ENCODE measurements at regions not wholly inside any gene's neighbourhood (a gene's known extent, or its start where the extent isn't known, plus 50 kb on each side); places are given as distances from the start of the nearest gene placed in this dataset.

DNA sequence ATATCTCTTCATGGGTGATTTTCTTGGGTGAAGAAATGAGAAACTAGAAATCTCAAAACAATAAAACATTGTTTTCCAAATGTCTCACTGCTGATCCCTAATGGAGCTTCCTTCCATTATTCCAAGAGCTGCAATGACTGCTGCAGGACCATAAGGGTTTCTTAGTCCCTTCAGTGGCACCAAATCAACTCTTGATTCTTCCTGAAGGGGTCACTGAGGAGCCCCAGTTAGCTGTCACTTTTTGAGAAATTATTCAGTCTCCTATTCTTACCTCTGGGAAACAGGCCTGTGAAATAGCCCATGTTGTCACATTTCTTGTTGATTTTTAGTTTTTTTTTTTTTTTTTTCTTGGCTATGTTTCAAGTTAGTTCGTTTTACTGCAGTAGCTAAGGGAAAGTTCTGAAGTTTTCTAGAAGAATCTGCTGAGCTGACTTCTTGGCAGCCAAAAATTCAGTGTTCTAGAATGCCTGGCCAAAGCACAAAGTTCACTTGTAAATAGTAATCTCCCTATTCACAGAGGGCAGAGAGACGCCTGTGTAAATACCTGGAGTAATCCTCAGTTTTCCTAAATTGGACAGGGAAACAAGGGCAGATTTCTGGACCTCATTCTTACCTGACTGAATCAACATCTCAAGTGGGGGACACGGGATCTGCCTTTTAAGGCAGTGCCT, 480.0 kb downstream of the RIT2 start:
- no peak overlapping the region for H3K4me3 Mint-ChIP-seq
- peaks cover 0 to 22% (median 7%) of the 10 kb centered on the region in 9 donors for H3K9me3 Mint-ChIP-seq
- H3K27me3 Mint-ChIP-seq: no peaks in the 10 kb centered on the region
- no peaks in the 10 kb centered on the region for H3K36me3 Mint-ChIP-seq
- no peaks in the 10 kb centered on the region for H3K4me1 Mint-ChIP-seq
- no peak for ATAC-seq
- H3K27ac Mint-ChIP-seq: no peak overlapping the region
- no peak for DNase-seq
- POLR2A ChIA-PET: no interaction called here

DNA sequence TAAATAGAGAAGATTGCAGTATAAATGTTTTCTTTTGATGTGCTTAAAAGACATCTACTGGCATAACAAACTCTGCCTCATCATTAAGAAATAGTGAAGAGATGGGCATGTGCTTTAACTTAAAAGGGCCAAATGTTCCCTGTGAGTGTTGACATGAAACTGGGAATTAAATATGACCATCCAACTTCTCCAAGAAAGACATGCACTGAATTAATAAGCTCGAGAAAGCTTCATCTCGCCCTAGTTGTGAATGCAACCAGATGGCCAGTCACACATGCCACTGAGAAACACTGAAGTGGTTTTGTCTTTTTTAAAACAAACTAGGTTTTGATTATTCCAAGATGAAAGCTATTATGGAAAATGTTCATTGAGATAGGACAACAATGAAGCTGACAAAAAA, 479.2 kb downstream of the RIT2 start:
- H3K4me1 Mint-ChIP-seq: no peaks in the 10 kb centered on the region
- H3K27ac Mint-ChIP-seq: no peak overlapping the region
- POLR2A ChIA-PET: no interaction called here
- H3K36me3 Mint-ChIP-seq: no peaks in the 10 kb centered on the region
- peaks cover 0 to 19% (median 11%) of the 10 kb centered on the region in 9 donors for H3K9me3 Mint-ChIP-seq
- H3K27me3 Mint-ChIP-seq: no peaks in the 10 kb centered on the region
- H3K4me3 Mint-ChIP-seq: no peak overlapping the region
- ATAC-seq (no peak), DNase-seq (no peak)

DNA sequence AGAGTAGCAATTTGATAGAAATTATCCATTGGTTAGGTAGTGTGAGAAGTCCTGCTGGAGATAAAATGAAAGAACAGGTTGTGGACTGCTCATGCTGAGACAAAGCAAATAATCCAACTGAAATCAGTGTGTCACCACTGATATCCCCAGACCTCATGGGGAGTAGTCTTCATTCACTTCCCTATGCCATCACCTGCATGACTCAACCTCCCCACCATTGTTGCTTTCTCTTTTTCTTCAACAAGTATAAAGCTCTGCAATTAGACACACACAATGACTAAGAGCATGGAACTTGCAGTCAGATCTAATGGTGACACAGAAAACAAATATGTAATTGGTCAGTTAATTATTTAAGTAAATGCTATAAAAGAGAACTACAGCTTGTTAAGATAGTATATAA, 475.3 kb downstream of the RIT2 start:
- peaks cover 0 to 17% (median 8%) of the 10 kb centered on the region in 9 donors for H3K9me3 Mint-ChIP-seq
- no peaks in the 10 kb centered on the region for H3K4me1 Mint-ChIP-seq
- no peak for ATAC-seq
- DNase-seq: no peak
- POLR2A ChIA-PET: no interaction called here
- no peak overlapping the region for H3K27ac Mint-ChIP-seq
- H3K4me3 Mint-ChIP-seq: no peak overlapping the region
- H3K36me3 Mint-ChIP-seq: no peaks in the 10 kb centered on the region
- no peaks in the 10 kb centered on the region for H3K27me3 Mint-ChIP-seq

DNA sequence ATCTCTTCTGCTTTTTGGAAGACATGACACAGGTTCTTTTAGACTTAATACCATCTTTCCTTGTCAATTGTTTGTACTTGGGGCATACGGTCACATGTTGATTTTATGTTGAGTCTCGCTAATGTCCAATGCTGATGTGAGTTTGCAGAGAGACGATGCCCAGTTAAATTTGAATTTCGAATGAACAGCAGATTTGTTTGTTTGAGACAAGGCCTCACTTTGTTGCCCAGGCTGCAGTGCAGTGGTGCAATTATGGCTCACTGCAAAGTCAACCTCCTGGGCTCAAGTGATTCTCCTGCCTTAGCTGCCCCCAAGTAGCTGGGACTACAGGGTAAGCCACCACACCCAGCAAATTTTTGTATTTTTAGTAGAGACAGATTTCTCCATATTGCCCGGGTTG, 473.5 kb downstream of the RIT2 start:
- peaks cover 0 to 20% (median 8%) of the 10 kb centered on the region in 9 donors for H3K9me3 Mint-ChIP-seq
- H3K4me3 Mint-ChIP-seq: no peak overlapping the region
- ATAC-seq: no peak
- H3K27me3 Mint-ChIP-seq: no peaks in the 10 kb centered on the region
- H3K27ac Mint-ChIP-seq: no peak overlapping the region
- DNase-seq: no peak
- H3K4me1 Mint-ChIP-seq: no peaks in the 10 kb centered on the region
- POLR2A ChIA-PET: no interaction called here
- no peaks in the 10 kb centered on the region for H3K36me3 Mint-ChIP-seq

- ATAC-seq (no peak), DNase-seq (no peak)
- POLR2A ChIA-PET: no interaction called here
- Mint-ChIP-seq H3K4me3 (no peak overlapping the region), H3K9me3 (peaks cover 2 to 12% (median 8%) of the 10 kb centered on the region in 9 donors), H3K27me3 (no peaks in the 10 kb centered on the region), H3K27ac (no peak overlapping the region), H3K4me1 (no peaks in the 10 kb centered on the region), H3K36me3 (peaks cover 0 to 2% (median 0%) of the 10 kb centered on the region in 3 donors)
These were observed 470.8 kb downstream of the RIT2 start for GRCh38 chr18:42644729-42645131.

DNA sequence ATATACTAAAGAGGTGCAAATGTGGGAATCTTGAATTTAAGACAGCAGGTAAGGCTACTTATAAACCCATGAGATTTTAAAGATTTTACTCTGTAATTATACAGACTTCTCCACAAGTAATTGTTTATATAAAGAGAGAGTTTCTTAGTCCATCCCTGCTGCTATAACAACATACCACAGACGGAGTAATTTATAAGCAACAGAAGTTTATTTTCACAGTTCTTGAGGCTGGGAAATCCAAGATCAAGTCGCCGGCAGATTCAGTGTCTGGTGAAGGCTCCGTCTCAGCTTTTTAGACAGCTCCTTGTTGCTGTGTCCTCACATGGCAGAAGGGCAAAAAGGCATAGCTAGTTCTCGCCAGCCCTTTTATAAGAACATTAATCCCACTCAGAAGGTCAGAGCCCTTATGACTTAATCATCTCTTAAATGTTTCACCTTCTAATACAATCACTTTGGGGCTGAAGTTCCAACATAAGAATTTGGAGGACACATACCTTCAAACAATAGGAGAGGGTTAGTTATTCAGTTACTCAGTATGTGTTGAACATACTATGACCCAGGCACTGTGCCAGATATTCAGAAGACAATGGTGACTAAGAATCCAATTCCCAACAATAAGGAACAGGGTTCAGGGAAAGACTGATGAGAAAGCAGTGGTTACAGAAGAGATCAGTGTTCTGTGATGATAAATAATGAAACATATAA, 466.0 kb downstream of the RIT2 start:
- no peak overlapping the region for H3K4me3 Mint-ChIP-seq
- H3K36me3 Mint-ChIP-seq: peaks cover 0 to 6% (median 0%) of the 10 kb centered on the region in 3 donors
- H3K9me3 Mint-ChIP-seq: peaks cover 0 to 22% (median 10%) of the 10 kb centered on the region in 9 donors
- H3K4me1 Mint-ChIP-seq: peaks cover 0 to 2% (median 0%) of the 10 kb centered on the region in 4 donors
- no peak for ATAC-seq
- no peak for DNase-seq
- no peak overlapping the region for H3K27ac Mint-ChIP-seq
- no peaks in the 10 kb centered on the region for H3K27me3 Mint-ChIP-seq
- POLR2A ChIA-PET: no interaction called here

- Mint-ChIP-seq H3K27ac (peak overlapping the region in 1 of 10 donors; percentile 42), H3K4me3 (no peak overlapping the region), H3K36me3 (peaks cover 0 to 6% (median 0%) of the 10 kb centered on the region in 3 donors), H3K27me3 (no peaks in the 10 kb centered on the region), H3K9me3 (peaks cover 0 to 25% (median 11%) of the 10 kb centered on the region in 9 donors), H3K4me1 (peaks cover 0 to 2% (median 0%) of the 10 kb centered on the region in 4 donors)
- ATAC-seq: no peak
- DNase-seq: no peak
- POLR2A ChIA-PET: no interaction called here
These were observed 460.9 kb downstream of the RIT2 start for GRCh38 chr18:42654556-42654955.

- H3K27ac Mint-ChIP-seq: no peak overlapping the region
- DNase-seq: no peak
- no peaks in the 10 kb centered on the region for H3K27me3 Mint-ChIP-seq
- peaks cover 0 to 2% (median 0%) of the 10 kb centered on the region in 4 donors for H3K4me1 Mint-ChIP-seq
- POLR2A ChIA-PET: no interaction called here
- no peak for ATAC-seq
- no peaks in the 10 kb centered on the region for H3K36me3 Mint-ChIP-seq
- H3K4me3 Mint-ChIP-seq: no peak overlapping the region
- H3K9me3 Mint-ChIP-seq: peaks cover 3 to 21% (median 9%) of the 10 kb centered on the region in 9 donors
These were observed 457.9 kb downstream of the RIT2 start for GRCh38 chr18:42657551-42657950.

DNA sequence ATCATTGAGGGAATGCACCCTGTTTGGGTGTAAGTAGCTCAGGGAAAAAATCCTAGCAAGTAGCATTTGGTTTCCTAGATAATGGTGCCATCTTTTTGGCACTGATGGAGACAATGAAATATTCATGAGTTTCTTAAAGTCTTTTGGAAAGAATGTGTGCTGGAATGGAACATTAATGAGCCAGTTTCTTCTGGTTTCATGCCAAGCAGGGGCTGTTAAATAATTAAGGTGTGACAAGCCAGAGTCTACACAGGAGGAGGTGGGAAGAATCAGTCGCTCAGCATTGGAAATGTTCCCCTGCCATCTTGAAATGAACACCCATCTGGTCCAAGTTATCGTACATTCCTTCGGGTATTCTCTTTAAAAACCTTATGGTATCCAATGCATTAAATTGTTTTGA, 457.3 kb downstream of the RIT2 start:
- no peak for ATAC-seq
- no peak overlapping the region for H3K4me3 Mint-ChIP-seq
- peaks cover 0 to 2% (median 0%) of the 10 kb centered on the region in 4 donors for H3K4me1 Mint-ChIP-seq
- H3K27me3 Mint-ChIP-seq: no peaks in the 10 kb centered on the region
- H3K9me3 Mint-ChIP-seq: peaks cover 3 to 21% (median 9%) of the 10 kb centered on the region in 9 donors
- no peak for DNase-seq
- no peaks in the 10 kb centered on the region for H3K36me3 Mint-ChIP-seq
- no peak overlapping the region for H3K27ac Mint-ChIP-seq
- POLR2A ChIA-PET: no interaction called here

DNA sequence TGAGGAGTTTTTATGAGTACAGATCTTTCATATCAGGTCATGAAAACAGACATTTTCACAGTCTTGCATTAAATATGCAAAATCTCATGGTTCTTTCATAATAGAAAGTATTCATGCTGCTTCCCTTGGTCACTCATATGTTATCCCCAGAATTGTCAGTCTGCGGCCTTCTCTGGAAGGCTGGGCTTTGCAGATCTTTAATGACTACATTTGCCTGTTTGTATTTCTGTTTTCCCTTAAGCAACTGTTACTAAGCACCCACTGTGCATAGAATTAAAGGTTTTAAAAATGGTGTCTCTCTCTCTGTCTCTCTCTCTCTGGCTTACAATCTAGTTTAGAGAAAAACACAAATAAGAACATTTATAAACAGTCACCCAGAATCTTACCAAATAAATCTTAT, 456.3 kb downstream of the RIT2 start:
- Mint-ChIP-seq H3K4me1 (no peaks in the 10 kb centered on the region), H3K36me3 (no peaks in the 10 kb centered on the region), H3K27ac (no peak overlapping the region), H3K27me3 (no peaks in the 10 kb centered on the region), H3K9me3 (peaks cover 3 to 18% (median 8%) of the 10 kb centered on the region in 9 donors), H3K4me3 (no peak overlapping the region)
- POLR2A ChIA-PET: no interaction called here
- ATAC-seq (no peak), DNase-seq (no peak)

DNA sequence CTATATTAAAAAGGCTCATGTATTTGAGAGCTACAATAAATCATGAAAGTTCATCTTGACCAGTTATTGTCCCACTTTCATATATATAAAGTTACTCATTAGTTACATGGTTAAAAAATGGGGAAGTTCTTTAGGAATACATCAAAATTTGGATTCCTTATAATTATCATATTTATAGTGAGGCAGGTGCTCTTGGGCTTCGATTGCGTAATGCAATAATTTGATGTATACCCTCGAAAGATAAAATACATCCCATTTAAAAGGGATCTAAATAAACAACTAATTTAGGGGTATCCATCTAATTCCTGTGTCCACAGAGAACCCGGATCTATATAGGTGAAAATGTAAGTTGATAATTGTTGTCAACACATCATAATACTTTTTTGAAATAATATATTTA, 444.6 kb downstream of the RIT2 start:
- POLR2A ChIA-PET: no interaction called here
- Mint-ChIP-seq H3K9me3 (peaks cover 0 to 30% (median 10%) of the 10 kb centered on the region in 9 donors), H3K27ac (no peak overlapping the region), H3K4me3 (no peak overlapping the region), H3K36me3 (no peaks in the 10 kb centered on the region), H3K4me1 (no peaks in the 10 kb centered on the region), H3K27me3 (no peaks in the 10 kb centered on the region)
- no peak for DNase-seq
- ATAC-seq: no peak

DNA sequence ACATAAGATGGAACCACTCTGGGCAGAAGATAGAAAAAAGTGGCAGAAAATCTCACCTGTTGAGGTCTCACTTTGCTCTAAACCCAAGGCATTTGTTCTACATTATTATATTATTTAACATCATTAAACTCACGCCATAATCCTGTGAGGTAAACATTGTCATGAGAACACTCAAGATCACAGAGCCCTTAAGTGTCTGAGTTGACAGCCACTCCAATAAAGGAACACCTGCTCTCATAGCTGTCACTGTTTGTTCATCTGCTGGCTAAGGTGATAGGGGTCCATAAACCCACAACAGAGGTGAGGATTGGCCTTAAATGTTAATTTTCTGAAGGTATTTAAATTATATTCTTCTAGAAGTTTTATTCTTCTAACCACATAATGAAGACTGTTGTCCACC, 439.7 kb downstream of the RIT2 start:
- H3K4me3 Mint-ChIP-seq: no peak overlapping the region
- no peaks in the 10 kb centered on the region for H3K27me3 Mint-ChIP-seq
- peaks cover 0 to 30% (median 12%) of the 10 kb centered on the region in 9 donors for H3K9me3 Mint-ChIP-seq
- ATAC-seq: no peak
- peaks cover 0 to 7% (median 0%) of the 10 kb centered on the region in 3 donors for H3K36me3 Mint-ChIP-seq
- no peaks in the 10 kb centered on the region for H3K4me1 Mint-ChIP-seq
- H3K27ac Mint-ChIP-seq: no peak overlapping the region
- POLR2A ChIA-PET: no interaction called here
- no peak for DNase-seq

DNA sequence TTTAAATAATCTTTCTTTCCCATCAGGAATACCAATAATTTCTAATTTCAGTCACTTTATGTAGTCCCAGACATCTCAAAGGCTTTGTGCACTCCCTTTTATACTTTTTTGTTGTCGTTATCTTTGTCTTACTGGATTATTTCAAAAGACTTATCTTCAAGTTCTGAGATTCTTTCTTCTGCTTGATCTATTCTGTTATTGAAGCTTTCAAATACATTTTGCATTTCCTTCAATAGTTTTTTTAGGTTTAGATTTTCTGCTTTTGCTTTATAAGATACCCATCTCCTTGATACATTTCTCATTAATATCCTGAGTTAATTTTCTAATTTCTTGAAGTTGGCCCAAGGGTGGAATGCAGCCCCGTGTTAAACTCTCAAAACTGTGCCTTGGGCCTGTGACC, 432.4 kb downstream of the RIT2 start:
- no peaks in the 10 kb centered on the region for H3K4me1 Mint-ChIP-seq
- peaks cover 0 to 35% (median 0%) of the 10 kb centered on the region in 3 donors for H3K36me3 Mint-ChIP-seq
- POLR2A ChIA-PET: no interaction called here
- H3K9me3 Mint-ChIP-seq: peaks cover 19 to 63% (median 23%) of the 10 kb centered on the region in 9 donors
- DNase-seq: no peak
- ATAC-seq: no peak
- no peak overlapping the region for H3K4me3 Mint-ChIP-seq
- no peaks in the 10 kb centered on the region for H3K27me3 Mint-ChIP-seq
- no peak overlapping the region for H3K27ac Mint-ChIP-seq
